SK-N-MC (cell line): ENCODE measurements at regions not wholly inside any gene's neighbourhood (a gene's known extent, or its start where the extent isn't known, plus 50 kb on each side); places are given as distances from the start of the nearest gene placed in this dataset.

Experiments used
- EZH2 ChIP-seq: fragments of 200-600 bp; sonication (generic); IDR thresholded peaks from one replicate; pipeline ENCODE4 v1.6.1; 2017; ENCODE audit warnings: antibody characterized with exemption
- POLR2AphosphoS5 ChIP-seq: IDR thresholded peaks from 2 replicates; pipeline ENCODE4 v1.6.1; 2012; ENCODE audit warnings: mild to moderate bottlenecking, low read depth, low read length, borderline replicate concordance

DNA sequence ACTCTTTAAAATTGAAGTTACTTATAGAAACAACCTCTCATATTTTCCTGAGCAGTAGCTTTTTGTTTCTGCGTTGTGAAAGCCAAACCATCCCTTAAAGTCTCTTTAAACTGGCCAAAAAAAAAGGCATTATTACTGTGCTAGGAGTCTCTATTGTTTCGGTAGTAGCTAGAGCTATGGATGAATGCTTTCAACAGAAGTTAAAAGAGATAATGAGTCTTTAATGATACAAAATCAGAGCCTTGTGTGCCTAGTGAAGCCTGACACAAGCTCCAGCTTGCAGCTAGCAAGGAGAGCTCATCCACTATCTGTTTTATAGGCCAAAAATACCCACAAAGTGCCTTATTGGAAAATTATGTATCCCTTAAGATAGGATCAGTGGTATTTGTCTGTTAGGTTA, 360.4 kb upstream of the CDIN1 start:
- TF ChIP-seq POLR2AphosphoS5 (no peak), EZH2 (no peak)
